ENCODE measurements at regions not wholly inside any gene's neighbourhood (a gene's known extent, or its start where the extent isn't known, plus 50 kb on each side); places are given as distances from the start of the nearest gene placed in this dataset.

DNA sequence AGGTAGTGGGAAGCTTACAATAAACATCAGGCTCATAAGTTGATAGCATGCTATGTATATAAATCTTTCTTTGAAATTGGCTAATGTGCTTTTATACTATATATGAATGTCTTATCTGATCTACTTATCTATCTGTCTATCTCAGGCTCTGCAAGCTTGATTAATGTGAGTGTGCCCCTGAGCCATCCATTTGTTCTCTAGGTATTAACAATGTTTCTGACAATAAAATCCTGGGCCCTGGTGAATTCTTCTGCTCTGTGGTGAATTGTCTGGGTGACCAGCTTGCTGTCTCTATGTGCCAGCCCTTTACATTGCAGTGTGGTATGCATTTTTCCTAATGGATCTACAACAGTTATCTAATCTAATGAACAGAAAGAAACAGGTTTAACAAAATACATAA, 295.9 kb downstream of the HRH4 start:
- in situ Hi-C loops (cut with HindIII; ENCODE audit: low pct_unique_long_range_greater_than_20kb, low sequenced_read_pairs), result no loop called here
- DNase-seq (ENCODE audit: low read depth), result no peak

DNA sequence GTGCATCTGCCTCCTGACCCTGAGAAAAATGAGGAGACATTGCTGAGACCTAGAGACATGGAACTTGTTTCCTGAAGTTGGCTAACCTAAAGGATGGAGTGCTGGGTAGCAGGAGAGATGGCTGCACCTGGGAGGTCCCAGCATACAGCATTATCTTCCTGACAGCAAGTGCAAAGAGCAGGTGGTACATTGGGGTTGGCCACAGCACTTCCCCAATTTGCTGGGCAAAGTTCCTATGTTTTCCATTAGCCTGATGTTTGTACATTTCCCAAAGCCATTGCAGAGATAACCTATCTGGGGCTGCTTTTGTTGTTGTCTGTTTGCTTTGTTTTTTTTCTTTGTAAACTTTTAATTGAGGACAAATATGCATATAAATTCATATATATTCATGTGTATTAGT, 296.7 kb downstream of the HRH4 start:
- DNase-seq (ENCODE audit: low read depth), result no peak
- in situ Hi-C loops (cut with HindIII; ENCODE audit: low pct_unique_long_range_greater_than_20kb, low sequenced_read_pairs), result no loop called here

DNA sequence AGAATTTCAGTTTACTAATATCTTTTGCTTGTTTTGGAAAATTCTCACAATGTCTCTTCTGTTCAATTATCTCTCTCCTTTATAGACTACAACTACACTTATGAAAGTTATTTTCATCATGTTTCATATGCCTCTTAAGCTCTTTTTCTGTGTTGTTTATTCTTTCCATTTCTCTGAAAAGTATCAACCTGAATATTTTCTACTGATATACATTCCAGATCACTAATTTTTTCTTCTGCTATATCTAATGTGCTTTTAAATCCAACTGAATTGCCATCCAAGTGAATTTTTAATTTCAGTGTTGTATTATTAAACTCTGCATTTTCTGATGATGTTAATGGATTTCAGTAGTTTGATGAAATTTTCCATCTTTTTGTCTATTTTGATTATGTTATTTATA, 301.3 kb downstream of the HRH4 start:
- in situ Hi-C loops (cut with HindIII; ENCODE audit: low pct_unique_long_range_greater_than_20kb, low sequenced_read_pairs), result no loop called here
- DNase-seq (ENCODE audit: low read depth), result no peak

DNA sequence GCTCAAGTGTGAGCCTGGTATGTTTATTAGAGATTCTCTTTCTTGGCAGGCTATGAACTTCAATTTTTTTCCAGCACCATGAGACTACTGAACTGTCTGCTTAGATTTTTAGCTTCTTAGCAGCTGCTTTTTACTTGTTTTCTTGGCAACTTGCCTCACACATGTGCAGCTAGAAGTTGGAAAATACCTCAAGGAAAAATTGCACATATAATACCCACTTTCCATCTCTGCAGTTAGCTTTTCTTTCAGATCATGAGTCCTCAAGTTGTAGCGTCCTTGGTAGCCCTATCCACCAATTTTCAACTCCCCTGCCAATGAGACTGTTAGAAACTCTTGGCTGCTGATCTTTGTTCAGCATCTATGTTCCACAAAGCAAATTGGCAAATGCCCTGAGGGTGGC, 302.1 kb downstream of the HRH4 start:
- DNase-seq (ENCODE audit: low read depth), result no peak
- in situ Hi-C loops (cut with HindIII; ENCODE audit: low pct_unique_long_range_greater_than_20kb, low sequenced_read_pairs), result no loop called here

DNA sequence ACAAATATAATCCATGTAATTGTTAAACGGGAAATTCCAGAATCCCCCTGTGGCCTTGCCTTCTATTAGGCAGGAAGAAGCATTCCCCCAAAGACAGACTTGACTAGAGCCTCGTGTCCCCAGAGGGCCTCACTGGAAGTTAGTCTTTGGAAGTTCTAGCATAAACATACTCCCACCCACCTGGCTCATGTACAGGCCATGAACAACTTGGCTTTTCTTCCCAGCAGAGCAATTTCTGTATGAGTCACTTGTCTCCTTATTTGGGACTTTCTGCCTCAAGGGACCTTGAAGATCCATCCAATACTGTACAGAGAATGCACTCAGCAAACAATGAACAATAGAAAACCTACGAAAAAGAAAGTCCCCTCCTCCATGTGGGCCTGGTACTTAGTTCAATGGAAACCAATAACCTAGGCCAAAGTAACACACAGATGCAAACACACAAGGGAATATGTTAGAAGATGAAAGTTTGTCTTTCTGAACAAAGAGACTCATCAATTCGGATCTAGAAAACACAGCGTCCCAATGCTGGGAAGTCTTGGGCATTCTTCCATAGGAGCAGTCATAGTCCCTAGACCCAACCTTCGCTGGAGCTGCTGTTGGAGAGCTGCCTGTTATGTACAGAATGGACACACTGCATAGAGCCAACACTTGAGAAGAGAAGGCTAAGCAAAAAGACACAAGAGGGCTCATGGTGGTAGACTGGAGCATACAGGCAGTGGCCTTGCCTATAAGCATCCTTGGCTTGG, 303.5 kb downstream of the HRH4 start:
- DNase-seq (ENCODE audit: low read depth), result no peak
- in situ Hi-C loops (cut with HindIII; ENCODE audit: low pct_unique_long_range_greater_than_20kb, low sequenced_read_pairs), result no loop called here

DNA sequence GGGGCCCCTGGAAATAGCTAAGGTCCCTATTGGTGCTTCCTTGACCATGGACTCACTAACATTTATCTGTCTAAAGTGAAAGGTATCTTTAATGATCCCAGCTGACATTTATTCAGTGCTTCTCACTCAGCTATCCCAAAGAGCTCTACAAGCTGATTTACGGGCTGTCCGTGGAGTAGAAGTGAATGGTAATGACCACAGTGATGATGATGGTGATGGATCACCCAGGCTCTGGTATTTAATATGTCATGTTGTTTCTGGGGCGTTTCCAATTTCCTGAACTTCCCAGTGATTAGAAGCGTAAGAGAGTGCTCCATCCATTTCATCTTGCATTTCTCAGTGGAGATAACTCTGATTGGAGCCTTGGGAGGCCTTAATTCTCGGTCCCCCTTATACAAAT, 304.3 kb downstream of the HRH4 start:
- DNase-seq (ENCODE audit: low read depth), result no peak
- in situ Hi-C loops (cut with HindIII; ENCODE audit: low pct_unique_long_range_greater_than_20kb, low sequenced_read_pairs), result no loop called here

DNA sequence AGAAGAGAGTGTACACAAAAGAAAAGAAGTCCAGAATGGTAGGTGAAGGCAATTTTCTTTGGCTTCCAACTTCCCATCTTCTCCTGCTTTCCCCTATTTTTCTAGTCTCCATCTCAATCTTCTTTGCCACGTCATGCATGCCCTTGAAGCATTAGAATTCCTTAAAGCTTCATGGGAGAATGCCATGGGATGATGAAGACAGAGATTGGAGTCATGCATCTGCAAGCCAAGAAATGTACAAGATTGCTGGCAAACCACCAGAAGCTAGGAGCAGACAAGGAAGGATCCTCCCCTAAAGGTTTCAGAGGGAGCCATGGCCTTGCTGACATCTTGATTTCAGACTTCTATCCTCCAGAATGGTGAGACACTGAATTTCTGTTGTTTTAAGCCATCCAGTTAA, 305.9 kb downstream of the HRH4 start:
- no peak for DNase-seq (ENCODE audit: low read depth)
- in situ Hi-C loops (cut with HindIII; ENCODE audit: low pct_unique_long_range_greater_than_20kb, low sequenced_read_pairs), result no loop called here

DNA sequence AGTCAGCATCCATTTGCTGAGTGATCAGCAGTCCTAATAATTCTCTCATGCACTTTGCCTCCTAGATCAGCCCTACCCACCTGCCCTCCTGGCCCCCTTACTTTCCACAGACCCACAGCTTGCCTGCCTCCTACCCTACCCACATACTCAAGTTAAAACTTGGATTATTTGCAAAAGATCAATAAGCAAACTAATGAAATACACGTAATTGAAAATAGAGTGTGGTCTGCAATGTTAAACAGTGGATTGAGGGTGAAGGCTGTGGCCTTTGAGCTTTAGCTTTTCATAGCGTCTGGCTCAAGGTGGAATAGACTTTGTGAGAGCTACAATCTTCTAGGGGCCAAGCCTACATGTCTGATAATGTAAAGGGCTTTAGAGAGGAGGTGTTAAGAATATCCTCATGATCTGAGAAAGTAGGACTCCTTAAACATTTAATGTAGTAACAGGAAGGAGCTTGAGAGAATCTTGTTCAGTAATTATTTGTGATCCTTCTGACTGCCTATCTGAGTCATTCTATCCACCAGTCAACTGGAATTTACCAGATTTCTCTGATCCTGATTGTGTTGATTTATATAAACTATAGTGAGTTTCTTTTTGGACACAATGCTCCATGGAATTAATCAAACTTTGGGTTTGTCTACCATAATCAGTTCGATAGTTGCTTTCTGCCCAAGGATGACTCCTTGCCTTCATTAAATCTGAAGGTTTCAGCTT, 310.0 kb downstream of the HRH4 start:
- in situ Hi-C loops (cut with HindIII; ENCODE audit: low pct_unique_long_range_greater_than_20kb, low sequenced_read_pairs), result no loop called here
- DNase-seq (ENCODE audit: low read depth), result no peak

DNA sequence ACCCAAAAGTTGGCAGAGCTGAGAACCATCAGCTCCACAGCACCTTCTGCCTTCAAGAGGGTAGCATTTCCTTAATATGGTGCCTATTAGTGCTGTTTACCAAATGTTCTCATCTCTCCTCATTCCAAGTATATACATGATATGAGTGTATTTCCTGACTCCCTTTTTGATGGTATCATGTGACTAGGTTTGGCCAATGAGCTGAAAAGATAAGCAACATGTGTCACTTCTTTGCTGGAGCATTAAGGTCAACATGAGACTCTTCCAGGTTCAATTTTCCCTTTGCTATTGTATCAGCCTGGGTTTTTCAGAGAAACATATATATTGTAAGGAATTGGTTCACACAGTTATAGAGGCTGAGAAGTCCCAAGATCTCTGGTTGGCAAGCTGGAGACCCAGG, 310.9 kb downstream of the HRH4 start:
- DNase-seq (ENCODE audit: low read depth), result no peak
- in situ Hi-C loops (cut with HindIII; ENCODE audit: low pct_unique_long_range_greater_than_20kb, low sequenced_read_pairs), result no loop called here

DNA sequence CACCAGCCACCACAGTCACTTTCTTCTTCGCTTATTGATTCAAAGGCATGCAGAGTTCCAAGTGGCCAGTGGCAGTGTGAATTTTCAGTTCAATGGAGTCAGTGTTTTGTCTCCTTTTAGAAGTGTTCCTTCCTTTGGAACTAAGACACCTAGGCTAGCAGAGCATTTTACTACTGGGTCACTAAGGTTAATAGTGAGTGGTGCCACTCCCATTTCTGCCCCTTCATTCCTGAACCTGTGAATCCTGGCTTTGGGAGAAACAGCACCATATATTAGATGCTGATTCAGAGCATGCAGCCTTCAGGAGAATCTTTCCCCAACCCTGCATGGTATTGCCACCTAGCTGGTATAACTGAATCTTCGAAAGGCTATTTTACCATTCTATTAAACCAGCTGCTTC, 312.7 kb downstream of the HRH4 start:
- in situ Hi-C loops (cut with HindIII; ENCODE audit: low pct_unique_long_range_greater_than_20kb, low sequenced_read_pairs), result no loop called here

DNA sequence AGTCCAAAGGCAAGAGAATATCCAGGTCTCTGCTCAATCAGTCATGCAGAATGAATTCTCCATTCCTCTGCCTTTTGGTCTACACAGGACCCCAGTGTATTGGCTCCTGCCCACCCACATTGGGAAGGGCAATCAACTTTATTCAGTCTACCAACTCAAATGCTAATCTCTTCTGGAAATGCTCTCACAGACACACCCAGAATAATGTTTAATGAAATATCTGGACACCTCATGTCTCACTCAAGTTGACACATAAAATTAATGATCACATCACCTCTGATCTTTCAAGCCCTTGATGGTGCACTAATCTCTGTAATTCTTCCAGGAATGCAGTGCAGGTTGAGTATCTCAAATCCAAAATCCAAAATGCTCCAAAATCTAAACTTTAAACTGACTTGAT, 315.6 kb downstream of the HRH4 start:
- no peak for DNase-seq (ENCODE audit: low read depth)
- in situ Hi-C loops (cut with HindIII; ENCODE audit: low pct_unique_long_range_greater_than_20kb, low sequenced_read_pairs), result no loop called here

More for the DNA sequence above, 312.7 kb downstream of the HRH4 start:
- DNase-seq (ENCODE audit: low read depth), result no peak

DNA sequence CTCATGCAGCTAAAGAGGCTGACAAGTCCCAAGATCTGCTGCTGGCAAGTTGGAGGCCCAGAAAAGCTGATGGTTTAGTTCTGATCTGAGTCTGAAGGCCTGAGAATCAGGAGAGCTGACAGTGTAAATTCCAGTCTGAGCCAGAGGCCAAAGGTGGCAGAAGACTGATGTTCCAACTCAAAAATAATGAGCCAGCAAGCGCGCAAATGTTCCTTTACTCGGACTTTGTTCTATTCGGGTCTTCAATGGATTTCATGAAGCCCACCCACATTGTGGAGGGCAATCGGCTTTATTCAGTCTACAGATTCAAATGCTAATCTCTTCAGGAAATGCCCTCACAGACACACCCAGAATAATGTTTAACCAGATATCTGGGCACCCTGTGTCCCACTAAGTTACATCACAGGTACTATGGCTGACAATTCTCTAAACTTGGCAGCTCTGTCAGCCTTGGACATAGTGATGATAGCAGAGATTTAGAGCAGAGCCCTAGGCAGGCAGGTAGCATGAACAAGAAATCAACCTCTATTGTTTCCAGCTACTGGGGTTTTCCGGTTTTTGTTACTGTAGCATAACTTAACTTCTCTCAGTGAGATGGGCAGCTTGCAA, 318.5 kb downstream of the HRH4 start:
- in situ Hi-C loops (cut with HindIII; ENCODE audit: low pct_unique_long_range_greater_than_20kb, low sequenced_read_pairs), result no loop called here
- DNase-seq (ENCODE audit: low read depth), result no peak

DNA sequence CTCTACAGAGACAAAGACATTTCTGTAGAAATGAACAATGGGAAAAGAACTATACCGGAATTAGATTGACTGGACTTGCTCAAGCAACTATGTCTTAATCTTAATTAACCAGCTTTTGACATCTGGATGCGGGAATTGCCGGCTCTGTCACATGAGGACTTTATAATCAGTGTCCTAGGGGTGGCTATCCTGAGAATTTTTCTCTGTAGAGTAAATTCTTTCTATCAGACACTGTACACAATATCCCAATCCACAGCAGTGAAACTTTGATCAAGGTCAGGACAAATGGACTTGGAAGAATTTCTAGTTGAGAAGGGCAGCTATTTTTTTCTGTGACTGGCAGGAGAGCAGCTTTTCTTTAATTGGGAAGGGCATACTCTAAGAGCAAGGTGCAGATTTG, 322.1 kb downstream of the HRH4 start:
- in situ Hi-C loops (cut with HindIII; ENCODE audit: low pct_unique_long_range_greater_than_20kb, low sequenced_read_pairs), result no loop called here

DNA sequence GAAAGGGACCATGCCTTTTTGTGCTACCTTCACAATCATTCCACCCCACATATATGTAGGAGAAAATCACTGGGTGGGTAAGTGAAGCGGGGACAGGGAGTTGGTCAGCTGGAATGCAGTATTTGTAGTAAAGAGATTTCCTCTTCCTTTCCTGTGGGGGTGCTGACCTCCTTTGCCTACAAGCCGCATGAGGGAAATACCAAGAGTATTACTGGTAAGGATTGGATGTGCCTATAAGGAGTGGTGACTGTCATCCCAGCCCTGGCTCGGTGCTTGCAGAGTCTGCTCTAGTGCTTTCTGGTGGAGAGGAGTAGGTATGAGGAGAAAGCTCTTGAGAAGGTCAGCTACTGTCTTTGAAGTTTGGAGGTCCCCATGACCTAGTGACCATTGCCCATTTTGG, 324.6 kb downstream of the HRH4 start:
- in situ Hi-C loops (cut with HindIII; ENCODE audit: low pct_unique_long_range_greater_than_20kb, low sequenced_read_pairs), result no loop called here
- DNase-seq (ENCODE audit: low read depth), result no peak

More for the DNA sequence above, 322.1 kb downstream of the HRH4 start:
- DNase-seq (ENCODE audit: low read depth), result no peak

DNA sequence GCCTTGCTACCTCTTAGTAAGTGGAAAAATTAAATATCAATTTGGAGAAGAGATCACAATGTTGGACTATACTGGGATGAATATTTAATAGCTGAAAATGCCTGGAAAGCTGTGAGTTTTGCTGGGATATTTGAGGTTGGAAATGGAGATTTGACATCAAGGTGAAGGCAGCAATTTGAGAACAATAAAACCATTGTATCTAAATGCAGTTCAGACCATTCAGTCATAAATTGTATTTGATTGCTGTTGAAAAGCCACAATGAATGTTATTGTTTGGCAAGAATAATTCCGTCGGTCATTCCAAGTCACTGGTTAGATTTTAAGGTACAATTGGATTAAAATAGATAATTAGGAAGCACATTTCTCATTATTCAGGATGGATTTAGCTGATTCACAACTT, 325.6 kb downstream of the HRH4 start:
- DNase-seq (ENCODE audit: low read depth), result no peak
- in situ Hi-C loops (cut with HindIII; ENCODE audit: low pct_unique_long_range_greater_than_20kb, low sequenced_read_pairs), result no loop called here

DNA sequence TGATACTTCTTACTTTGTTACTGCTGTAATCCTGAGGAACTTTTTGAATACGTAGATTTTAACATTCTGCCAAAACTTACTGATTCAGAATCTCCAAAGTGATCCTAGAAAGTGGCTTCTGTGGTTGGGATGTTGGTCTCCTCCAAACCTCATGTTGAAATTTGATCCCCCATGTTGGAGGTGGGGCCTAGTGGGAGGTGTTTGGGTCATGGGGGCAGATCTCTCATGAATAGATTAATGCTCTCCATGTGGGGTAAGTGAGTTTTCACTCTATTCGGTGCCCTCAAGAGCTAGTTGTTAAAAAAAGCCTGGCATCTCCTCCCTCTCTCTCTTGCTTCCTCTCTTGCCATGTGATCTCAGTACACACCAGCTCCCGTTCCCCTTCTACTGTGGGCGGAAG, 329.9 kb downstream of the HRH4 start:
- in situ Hi-C loops (cut with HindIII; ENCODE audit: low pct_unique_long_range_greater_than_20kb, low sequenced_read_pairs), result no loop called here
- no peak for DNase-seq (ENCODE audit: low read depth)

DNA sequence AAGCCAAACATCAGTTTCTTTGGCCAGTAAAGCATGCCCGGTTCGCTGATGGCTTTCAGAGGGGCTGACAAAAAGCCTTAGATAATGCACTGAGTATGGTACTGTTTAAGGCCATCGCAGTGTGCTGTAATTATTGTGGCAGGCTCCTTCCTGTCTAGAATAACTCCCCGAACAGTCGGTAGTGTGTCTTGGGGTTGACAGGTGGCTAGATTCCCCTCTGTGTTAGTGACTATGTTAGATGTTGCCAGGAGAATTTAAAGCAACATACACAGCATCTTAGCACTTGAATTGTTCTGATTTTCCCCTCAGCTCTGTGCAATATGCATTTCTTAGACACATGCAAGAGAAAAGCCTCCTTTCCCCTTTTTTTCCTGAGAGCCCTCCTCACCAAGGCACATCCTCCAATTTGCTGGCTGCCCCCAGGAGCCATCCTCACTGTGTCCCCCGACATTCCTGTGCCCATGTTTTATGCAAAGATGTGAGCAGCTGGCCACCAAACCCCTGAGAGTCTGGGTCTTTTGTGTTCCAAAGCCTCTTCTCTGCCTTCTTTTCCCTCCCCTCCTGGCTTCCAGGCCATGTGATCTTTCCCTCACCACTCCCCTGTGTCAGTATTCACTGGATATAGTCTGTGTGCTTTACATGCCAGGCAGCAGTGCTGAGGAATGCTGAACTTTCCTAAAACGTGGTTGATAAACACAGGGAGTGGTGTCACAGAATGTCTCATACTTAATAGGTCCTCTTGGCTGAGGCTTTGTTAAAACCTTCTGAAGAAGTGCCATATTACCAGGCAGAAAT, 331.5 kb downstream of the HRH4 start:
- in situ Hi-C loops (cut with HindIII; ENCODE audit: low pct_unique_long_range_greater_than_20kb, low sequenced_read_pairs), result no loop called here
- DNase-seq (ENCODE audit: low read depth), result no peak

DNA sequence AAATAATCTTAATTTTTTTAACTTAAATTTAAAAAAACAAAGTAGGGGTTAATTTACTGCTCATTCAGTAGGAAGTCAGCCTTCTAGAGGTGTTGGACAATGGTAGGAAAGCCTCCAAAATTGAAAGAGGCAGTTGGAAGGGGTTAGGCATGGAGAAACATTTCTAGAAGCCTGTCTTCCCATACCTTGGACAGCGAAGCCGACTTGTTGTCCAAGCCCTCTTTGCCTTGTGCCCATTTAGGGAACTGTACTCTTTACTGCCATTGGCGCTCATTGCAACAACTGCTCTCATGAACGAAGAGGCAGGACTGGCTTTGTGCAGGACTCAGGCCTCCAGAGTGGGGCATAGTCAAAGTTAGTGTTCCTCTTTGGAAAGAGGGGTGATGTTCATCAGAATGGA, 333.3 kb downstream of the HRH4 start:
- no peak for DNase-seq (ENCODE audit: low read depth)
- in situ Hi-C loops (cut with HindIII; ENCODE audit: low pct_unique_long_range_greater_than_20kb, low sequenced_read_pairs), result no loop called here

DNA sequence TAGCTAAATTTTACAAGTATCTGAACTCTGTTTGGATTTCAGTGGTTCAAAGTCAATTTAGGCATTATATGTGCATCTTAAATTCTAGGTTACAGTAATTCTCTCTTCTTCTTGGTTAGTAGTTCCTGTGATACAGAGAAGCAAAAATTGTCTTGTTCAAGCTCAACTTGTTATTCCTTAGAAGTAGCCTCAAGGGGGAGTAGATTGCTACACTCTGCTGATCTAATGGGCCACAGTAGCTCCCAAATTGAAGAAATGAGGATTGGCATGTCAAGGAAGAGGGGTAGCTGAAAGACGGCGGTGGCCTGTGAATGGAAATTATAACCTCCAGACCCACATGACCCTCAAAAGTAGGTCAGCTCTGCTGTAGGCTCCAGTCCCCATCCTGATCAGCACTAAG, 334.7 kb downstream of the HRH4 start:
- no peak for DNase-seq (ENCODE audit: low read depth)
- in situ Hi-C loops (cut with HindIII; ENCODE audit: low pct_unique_long_range_greater_than_20kb, low sequenced_read_pairs), result no loop called here
